H7 (cell line): ENCODE measurements at regions not wholly inside any gene's neighbourhood (a gene's known extent, or its start where the extent isn't known, plus 50 kb on each side); places are given as distances from the start of the nearest gene placed in this dataset.
"Not testable (repeated sequence)": the region's sequence is repeated elsewhere in the genome, so short reads cannot be mapped to it uniquely, and the experiment has no call there.

Experiments
- DNase-seq: peaks from one replicate; pipeline ENCODE4 v3.0.0; 2012
- H3K27me3 ChIP-seq: 2 replicates; pipeline ENCODE4 v1.6.0; 2011; ENCODE audit warnings: mild to moderate bottlenecking, low read length; ENCODE audit not compliant: control insufficient read depth, insufficient read depth
- H3K36me3 ChIP-seq: replicated peaks from 2 replicates; pipeline ENCODE4 v1.5.1; 2011; ENCODE audit warnings: low read length; ENCODE audit not compliant: control insufficient read depth, insufficient read depth
- H3K4me3 ChIP-seq: 2 replicates; pipeline ENCODE4 v1.5.1; 2011; ENCODE audit warnings: low read depth, mild to moderate bottlenecking, control low read depth, low read length, moderate library complexity; ENCODE audit not compliant: insufficient read depth

DNA sequence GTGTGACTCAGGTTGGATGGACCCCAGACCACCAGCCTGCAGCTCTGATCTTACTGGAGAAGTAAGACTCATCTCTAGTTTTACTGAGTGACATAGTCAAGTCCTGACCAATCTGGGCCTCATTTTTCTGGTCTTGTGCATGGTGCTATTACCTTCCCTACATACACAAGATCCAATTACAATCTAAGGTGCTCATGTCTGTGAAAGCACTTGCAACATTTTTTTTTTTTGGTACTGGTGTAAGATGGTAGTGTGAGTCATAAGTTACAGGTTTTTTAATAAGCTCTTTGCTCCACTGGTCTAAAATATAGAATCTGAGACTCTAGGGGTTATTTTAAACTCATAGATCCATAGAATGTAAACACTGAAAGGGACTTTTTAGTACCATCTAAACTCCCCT, 117.3 kb upstream of the EFEMP1 start:
- Histone ChIP-seq H3K36me3 (no peaks in the 10 kb centered on the region), H3K4me3 (no peak overlapping the region), H3K27me3 (no peaks in the 10 kb centered on the region)
- no peak for DNase-seq

DNA sequence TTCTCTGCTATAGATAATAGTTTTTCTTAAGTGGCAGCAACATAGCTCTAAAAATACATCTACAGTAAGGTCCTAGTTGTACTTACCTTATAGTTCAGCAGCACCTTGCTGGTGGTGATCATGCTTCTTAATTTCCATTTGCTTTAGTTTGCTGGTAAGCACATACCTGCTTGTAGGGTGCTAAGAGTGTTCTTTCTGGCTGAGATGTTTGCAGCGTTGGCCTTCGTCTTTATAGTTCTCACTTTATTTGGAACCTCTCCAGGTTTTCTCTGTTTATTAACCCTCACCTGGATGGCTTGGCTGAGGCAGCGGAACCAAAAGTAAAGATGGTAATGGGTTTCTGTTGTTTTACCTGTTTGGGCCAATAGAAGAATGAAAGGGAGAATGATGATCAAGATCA, 123.6 kb upstream of the EFEMP1 start:
- no peak for DNase-seq
- Histone ChIP-seq H3K36me3 (no peaks in the 10 kb centered on the region), H3K27me3 (no peaks in the 10 kb centered on the region), H3K4me3 (no peak overlapping the region)

DNA sequence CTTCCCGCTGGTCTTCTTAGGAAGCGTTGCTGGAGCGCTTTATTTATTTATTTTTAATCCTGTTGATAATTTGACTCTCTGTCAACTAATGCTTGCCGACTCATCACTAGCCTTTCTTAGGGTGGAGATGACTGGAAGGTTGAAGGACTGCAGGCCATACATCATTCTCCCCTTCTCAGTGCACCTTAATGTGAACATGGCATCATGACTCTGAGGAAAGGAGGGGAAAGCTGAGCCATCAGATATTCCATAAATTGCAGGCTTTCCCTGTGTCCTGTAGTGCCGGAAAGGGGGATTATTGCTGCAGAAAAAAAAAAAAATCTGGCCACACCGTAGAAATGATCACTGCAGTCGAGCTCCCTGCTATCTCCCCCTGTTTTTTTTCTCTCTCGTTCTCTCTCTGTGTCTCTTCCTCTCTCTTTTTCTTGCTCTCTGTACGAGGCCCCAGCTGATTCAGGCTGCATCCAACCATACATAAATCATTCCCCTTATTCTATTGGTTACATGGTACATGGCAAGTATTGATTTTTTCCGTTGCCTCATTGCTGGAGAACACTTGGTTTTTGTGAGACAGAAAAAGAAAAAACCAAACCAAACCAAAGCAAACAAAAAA, 125.8 kb upstream of the EFEMP1 start:
- DNase-seq = no peak
- Histone ChIP-seq H3K4me3 (no peak overlapping the region), H3K27me3 (no peaks in the 10 kb centered on the region), H3K36me3 (no peaks in the 10 kb centered on the region)

DNA sequence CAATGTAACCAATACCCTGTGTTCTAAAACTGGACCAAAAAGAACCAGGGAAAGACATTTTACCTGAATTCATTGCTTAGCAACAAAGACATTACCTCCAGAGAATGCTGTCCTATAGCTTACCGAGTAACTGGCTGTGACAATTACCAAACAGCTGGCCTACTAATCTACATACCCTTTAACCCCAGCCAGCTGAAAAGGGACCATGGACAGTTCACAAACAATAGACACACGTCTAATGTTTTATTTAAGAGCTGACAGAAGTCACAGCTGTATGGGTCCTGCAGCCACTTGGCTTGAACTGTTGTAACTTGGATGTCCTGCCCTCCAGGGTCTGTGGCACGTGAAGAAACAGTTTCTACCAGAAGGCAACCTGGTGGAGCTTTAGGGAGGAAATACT, 130.1 kb upstream of the EFEMP1 start:
- Histone ChIP-seq H3K27me3 (no peaks in the 10 kb centered on the region), H3K36me3 (no peaks in the 10 kb centered on the region), H3K4me3 (no peak overlapping the region)
- DNase-seq = no peak

DNA sequence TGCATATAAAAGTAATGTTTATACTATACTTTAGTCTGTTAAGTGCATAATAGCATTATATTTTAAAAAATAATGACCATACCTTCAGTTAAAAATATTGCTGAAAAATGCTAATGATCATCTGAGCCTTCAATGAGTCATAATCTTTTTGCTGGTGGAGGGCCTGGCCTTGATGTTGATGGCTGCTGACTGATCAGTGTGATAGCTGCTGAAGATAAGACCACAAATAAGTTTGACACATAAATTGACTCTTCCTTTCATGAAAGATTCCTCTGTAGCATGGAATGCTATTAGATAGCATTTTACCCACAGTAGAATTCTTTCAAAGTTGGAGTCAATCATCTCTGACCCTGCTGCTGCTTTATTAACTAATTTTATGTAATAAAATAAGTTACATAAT, 128.4 kb upstream of the CCDC85A start:
- no peak for DNase-seq
- H3K4me3 ChIP-seq = no peak overlapping the region
- H3K36me3 ChIP-seq = no peaks in the 10 kb centered on the region
- H3K27me3 ChIP-seq = no peaks in the 10 kb centered on the region

DNA sequence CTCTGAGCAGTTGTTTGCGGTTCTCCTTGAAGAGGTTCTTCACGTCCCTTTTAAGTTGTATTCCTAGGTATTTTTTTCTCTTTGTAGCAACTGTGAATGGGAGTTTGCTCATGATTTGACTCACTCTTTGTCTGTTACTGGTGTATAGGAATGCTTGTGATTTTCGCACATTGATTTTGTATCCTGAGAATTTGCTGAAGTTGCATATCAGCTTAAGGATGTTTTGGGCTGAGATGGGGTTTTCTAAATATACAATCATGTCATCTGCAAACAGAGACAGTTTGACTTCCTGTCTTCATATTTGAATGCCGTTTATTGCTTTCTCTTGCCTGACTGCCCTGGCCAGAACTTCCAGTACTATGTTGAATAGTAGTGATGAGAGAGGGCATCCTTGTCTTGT, 122.5 kb upstream of the CCDC85A start:
- DNase-seq, H3K36me3 ChIP-seq, H3K27me3 ChIP-seq, H3K4me3 ChIP-seq: not testable (repeated sequence)

DNA sequence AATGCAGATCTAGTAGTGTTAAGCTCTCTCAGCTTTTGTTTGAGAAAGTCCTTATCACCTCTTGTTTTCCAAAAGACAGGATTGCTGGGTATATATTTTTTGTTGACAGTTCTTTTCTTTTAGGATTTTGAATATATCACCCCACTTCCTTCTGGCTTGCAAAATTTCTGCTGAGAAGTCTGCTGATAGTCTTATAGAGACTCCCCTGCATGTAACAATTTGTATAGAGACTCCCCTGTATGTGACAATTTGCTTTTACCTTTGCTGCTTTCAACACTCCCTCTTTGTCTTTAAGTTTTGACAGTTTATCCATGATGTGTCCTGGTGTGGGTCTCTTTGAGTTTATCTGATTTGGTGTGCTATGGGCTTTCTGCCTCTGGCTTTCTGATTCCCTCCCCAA, 115.0 kb upstream of the CCDC85A start:
- no peak for DNase-seq
- H3K36me3 ChIP-seq = no peaks in the 10 kb centered on the region
- no peaks in the 10 kb centered on the region for H3K27me3 ChIP-seq
- no peak overlapping the region for H3K4me3 ChIP-seq

DNA sequence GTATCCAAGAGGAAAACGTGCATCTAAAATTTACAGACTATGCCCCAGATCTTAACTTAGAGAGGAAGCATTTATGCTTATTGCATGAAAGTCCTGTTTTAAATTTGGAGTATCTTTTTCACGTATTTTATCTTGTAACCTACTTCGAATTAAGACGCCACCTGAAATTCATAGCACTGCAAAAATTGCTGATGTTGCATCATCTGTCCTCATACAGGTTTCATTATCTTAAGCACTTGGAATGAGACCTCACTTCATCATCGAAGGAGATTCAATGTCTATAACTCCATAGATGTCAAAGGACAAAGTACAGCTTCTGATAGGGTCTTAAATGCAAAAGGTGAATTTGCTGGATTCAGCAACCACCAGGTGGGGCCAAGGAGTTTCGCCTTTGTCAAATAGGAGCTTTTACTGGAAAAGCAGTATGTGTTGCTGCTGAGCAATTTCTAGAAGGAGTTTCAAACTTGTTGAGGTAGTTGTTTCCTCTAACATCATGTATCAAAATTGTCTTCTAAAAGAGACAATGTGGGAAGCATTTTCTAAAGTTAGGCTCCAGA, 106.4 kb upstream of the CCDC85A start:
- DNase-seq = peak; percentile 51
- H3K27me3 ChIP-seq = no peaks in the 10 kb centered on the region

DNA sequence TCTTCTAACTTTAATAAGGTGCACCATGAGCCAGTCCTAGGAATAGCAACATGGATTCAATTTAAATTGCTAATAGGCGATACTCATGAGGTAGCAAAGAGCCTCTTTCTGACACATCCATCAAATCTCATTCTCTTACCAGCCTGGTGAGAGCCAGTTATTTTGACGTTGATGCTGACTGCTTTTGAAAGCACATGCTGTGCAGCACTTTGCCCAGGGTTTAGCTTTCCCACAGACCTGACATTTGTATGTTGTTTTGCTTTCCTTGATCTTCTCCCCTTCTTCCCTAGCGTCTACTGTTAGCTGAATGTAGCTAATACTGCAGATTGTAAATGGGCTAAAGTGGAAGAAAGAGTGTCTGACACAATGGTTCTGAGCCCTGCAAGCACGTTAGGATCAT, 101.1 kb upstream of the CCDC85A start:
- Histone ChIP-seq H3K36me3 (no peaks in the 10 kb centered on the region), H3K27me3 (no peaks in the 10 kb centered on the region), H3K4me3 (no peak overlapping the region)
- DNase-seq = no peak

More for the DNA sequence above, 106.4 kb upstream of the CCDC85A start:
- Histone ChIP-seq H3K36me3 (no peaks in the 10 kb centered on the region), H3K4me3 (no peak overlapping the region)

DNA sequence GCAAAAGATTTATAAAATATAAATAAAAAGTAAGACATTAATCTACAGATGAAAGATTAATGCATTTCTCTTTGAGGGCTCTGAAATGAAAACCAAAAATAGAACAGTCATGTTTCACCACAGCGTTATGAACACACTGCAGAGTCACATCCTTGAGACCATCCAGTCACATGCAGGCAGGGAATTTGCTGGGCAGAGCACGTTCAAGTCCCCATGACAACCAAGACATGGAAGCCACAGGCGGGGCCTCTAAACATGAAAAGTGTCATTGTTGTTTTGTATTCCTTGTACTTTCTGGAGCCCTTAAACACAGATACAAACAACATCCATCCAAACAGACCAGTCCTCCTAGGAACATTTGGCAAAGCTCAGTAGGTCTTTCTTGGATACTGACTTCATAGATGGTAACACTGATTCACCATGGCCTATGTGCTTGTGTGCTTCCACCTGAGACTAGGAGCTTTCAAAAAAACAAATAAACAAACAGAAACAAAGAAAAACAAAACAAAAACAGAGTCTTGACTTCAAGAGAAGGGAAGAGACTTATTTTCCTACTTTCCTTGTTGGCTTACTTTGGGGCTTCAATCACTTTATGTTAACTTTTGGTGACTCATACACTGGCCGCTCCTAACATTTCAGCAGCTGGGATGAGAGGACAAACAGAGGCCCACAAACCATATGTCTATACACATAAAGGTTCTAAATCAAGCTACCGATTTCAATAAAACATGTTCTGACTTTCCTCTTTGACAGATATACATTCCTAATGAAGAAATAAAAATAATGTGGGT, 99.5 kb upstream of the CCDC85A start:
- no peak for DNase-seq
- Histone ChIP-seq H3K4me3 (no peak overlapping the region), H3K27me3 (no peaks in the 10 kb centered on the region), H3K36me3 (no peaks in the 10 kb centered on the region)

DNA sequence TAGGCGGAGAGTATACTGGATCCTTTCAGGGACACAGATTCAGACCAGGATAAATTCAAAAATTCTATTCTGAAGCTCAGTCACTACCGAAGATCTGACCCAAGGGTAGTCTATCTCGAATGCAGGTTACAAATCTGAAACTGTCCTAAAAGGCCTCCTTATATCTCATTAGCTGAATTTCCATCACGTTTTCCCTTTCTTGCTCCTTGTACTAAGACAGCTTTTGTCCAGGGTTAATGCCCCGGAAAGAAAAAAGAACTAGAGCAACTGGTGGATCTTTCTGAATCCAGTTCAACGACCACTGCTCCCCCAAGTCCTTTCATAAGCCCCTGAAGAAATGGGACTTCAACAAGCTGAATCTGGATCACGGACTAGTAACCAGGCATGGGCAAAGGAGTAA, 97.5 kb upstream of the CCDC85A start:
- no peaks in the 10 kb centered on the region for H3K36me3 ChIP-seq
- DNase-seq = no peak
- no peak overlapping the region for H3K4me3 ChIP-seq
- no peaks in the 10 kb centered on the region for H3K27me3 ChIP-seq

DNA sequence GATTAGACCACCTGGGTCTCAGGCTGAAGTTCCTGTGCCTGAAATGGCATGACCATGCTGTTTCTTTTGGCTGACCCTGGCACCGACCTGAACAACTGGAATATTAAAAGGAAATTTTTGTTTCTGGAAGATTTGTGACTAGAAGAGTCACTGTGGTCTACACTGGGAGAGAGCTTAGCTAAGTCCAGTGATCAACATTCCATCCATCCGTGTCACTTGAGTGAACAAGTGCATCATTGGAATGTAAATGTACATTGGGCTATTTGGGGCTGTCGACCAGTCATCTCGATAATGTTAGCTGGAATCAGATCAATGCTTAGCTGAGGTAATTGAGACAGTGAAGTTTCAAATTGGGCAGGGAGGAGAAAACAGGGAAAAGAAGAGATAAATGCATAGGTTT, 95.4 kb upstream of the CCDC85A start:
- no peak for DNase-seq

DNA sequence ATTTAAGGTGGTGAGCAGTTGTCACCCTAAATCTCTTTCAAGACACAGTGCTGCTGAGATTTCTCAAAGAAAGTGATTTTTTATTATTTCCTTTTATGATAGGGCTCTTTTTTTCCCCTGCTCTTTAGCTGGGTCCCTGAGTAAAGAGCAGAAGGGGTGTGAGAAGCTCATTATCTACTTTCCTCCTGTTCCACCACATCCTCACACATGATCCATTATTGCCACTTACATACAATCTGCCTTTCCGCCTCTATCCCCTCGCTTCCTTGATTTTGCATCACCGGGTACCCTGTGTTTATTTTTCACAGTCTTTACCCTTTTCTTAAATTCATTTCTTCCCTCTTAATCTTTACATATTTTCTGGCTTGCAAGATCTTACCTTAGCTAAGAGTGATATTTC, 93.9 kb upstream of the CCDC85A start:
- H3K27me3 ChIP-seq = no peaks in the 10 kb centered on the region
- no peak overlapping the region for H3K4me3 ChIP-seq
- no peaks in the 10 kb centered on the region for H3K36me3 ChIP-seq
- no peak for DNase-seq

More for the DNA sequence above, 95.4 kb upstream of the CCDC85A start:
- no peak overlapping the region for H3K4me3 ChIP-seq
- H3K27me3 ChIP-seq = no peaks in the 10 kb centered on the region
- H3K36me3 ChIP-seq = no peaks in the 10 kb centered on the region

DNA sequence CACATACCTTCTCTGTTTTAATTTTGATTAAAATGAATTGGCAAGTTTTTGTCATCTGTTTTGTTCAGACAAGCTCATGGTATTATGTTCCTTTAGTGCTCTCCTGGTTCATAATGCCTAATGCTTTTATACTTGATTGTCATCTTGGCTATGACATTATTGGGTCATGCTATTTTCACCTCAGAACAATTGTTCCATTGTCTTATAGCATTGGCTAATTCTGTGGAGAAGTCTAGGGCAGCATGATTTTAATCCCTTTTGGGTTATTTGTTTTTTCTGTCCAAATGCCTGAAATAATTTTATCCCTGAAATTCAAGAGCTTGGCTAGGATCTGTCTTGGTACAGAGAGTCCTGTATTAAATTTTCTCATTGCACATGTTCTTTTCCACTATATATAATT, 83.8 kb upstream of the CCDC85A start:
- Histone ChIP-seq H3K27me3 (no peaks in the 10 kb centered on the region), H3K4me3 (no peak overlapping the region), H3K36me3 (no peaks in the 10 kb centered on the region)
- DNase-seq = no peak

DNA sequence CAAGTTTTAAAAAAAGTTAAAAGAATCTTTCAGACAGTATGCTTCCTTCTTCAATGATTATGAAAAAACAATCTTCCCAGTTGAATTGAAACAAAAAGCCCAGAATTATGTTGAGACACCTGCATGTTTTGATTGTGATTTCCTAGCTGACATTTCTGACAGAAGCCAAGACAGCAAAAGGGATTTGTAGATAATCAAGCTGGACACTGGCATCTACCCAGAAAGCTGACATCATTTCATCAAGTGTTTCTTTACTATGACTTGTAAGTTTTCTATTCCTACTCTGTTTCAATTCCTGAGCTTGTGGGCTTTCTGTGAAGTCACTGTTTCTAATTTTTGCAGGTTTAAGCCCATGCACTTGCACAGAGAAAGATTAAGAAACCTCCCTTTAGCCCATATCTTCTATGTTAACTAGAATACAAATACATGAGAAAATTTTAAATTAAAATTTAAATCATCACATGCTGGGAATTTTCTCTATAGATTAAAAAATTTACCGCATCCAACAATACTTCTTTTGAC, 82.9 kb upstream of the CCDC85A start:
- Histone ChIP-seq H3K4me3 (no peak overlapping the region), H3K36me3 (no peaks in the 10 kb centered on the region), H3K27me3 (no peaks in the 10 kb centered on the region)
- no peak for DNase-seq
